GM21619 (cell line): ENCODE measurements at regions not wholly inside any gene's neighbourhood (a gene's known extent, or its start where the extent isn't known, plus 50 kb on each side); places are given as distances from the start of the nearest gene placed in this dataset.
"Not testable (repeated sequence)": the region's sequence is repeated elsewhere in the genome, so short reads cannot be mapped to it uniquely, and the experiment has no call there.

Source experiments
- ATAC-seq: cut with Tn5 transposase; IDR thresholded peaks from one replicate; pipeline ENCODE4 v1.9.1; 2021; ENCODE audit not compliant: unreplicated experiment

GRCh38 chr6:163866192-163866591, 451.7 kb downstream of the QKI start:
- ATAC-seq = no peak

GRCh38 chr6:163863565-163863964, 449.0 kb downstream of the QKI start:
- ATAC-seq = no peak

- no peak for ATAC-seq
Measured at GRCh38 chr6:163862701-163863100, 448.2 kb downstream of the QKI start.

- no peak for ATAC-seq
Measured at GRCh38 chr6:163861627-163862026, 447.1 kb downstream of the QKI start.

- ATAC-seq = no peak
Measured at GRCh38 chr6:163860287-163861081, 446.0 kb downstream of the QKI start.

GRCh38 chr6:163858870-163859269, 444.4 kb downstream of the QKI start:
- ATAC-seq = not testable (repeated sequence)

GRCh38 chr6:163857421-163857820, 442.9 kb downstream of the QKI start:
- no peak for ATAC-seq

- ATAC-seq = no peak
Measured at GRCh38 chr6:163850874-163851273, 436.4 kb downstream of the QKI start.

GRCh38 chr6:163844761-163845160, 430.2 kb downstream of the QKI start:
- ATAC-seq = no peak

GRCh38 chr6:163844357-163844756, 429.8 kb downstream of the QKI start:
- ATAC-seq = no peak

GRCh38 chr6:163843218-163843617, 428.7 kb downstream of the QKI start:
- no peak for ATAC-seq

GRCh38 chr6:163842467-163842866, 427.9 kb downstream of the QKI start:
- no peak for ATAC-seq

- no peak for ATAC-seq
Measured at GRCh38 chr6:163841733-163842132, 427.2 kb downstream of the QKI start.

- no peak for ATAC-seq
Measured at GRCh38 chr6:163841326-163841725, 426.8 kb downstream of the QKI start.

GRCh38 chr6:163840880-163841279, 426.4 kb downstream of the QKI start:
- no peak for ATAC-seq

GRCh38 chr6:163839296-163839695, 424.8 kb downstream of the QKI start:
- no peak for ATAC-seq

- ATAC-seq = no peak
Measured at GRCh38 chr6:163837691-163838431, 423.3 kb downstream of the QKI start.

- ATAC-seq = no peak
Measured at GRCh38 chr6:163836876-163837690, 422.6 kb downstream of the QKI start.

- ATAC-seq = no peak
Measured at GRCh38 chr6:163835439-163836171, 421.1 kb downstream of the QKI start.

- ATAC-seq = no peak
Measured at GRCh38 chr6:163834226-163834970, 419.9 kb downstream of the QKI start.
